ENCODE measurements at regions not wholly inside any gene's neighbourhood (a gene's known extent, or its start where the extent isn't known, plus 50 kb on each side); places are given as distances from the start of the nearest gene placed in this dataset.
"Not testable (repeated sequence)": the region's sequence is repeated elsewhere in the genome, so short reads cannot be mapped to it uniquely, and the experiment has no call there.

DNA sequence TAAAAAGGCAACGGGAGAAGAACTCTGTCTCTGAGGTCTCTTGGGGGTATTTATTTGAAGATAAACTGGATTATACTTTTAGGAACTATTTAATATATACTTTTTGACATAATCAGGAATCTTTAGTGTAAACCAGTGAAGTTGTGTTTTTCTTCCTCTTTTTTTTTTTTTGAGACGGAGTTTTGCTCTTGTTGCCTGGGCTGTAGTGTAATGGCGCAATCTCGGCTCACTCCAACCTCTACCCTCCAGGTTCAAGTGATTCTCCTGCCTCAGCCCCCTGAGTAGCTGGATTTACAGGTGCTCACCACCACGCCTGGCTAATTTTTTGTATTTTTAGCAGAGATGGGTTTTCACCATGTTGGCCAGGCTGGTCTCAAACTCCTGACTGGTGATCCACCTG, 68.5 kb upstream of the MAN2A1 start:
- TF ChIP-seq, protein P1, sequence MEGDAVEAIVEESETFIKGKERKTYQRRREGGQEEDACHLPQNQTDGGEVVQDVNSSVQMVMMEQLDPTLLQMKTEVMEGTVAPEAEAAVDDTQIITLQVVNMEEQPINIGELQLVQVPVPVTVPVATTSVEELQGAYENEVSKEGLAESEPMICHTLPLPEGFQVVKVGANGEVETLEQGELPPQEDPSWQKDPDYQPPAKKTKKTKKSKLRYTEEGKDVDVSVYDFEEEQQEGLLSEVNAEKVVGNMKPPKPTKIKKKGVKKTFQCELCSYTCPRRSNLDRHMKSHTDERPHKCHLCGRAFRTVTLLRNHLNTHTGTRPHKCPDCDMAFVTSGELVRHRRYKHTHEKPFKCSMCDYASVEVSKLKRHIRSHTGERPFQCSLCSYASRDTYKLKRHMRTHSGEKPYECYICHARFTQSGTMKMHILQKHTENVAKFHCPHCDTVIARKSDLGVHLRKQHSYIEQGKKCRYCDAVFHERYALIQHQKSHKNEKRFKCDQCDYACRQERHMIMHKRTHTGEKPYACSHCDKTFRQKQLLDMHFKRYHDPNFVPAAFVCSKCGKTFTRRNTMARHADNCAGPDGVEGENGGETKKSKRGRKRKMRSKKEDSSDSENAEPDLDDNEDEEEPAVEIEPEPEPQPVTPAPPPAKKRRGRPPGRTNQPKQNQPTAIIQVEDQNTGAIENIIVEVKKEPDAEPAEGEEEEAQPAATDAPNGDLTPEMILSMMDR (IDR thresholded peaks at IDR 0.05; ENCODE audit: low read depth, low read length, missing input control), result not testable (repeated sequence)
- TF ChIP-seq JUND (IDR thresholded peaks at IDR 0.05); GABPA (IDR thresholded peaks at IDR 0.05 in 1 of 2, conservative IDR thresholded peaks at IDR 0.05 in 1 of 2); RAD21 (IDR thresholded peaks at IDR 0.05); FOXA1 (IDR thresholded peaks at IDR 0.05); REST (IDR thresholded peaks at IDR 0.05); YY1 (IDR thresholded peaks at IDR 0.05); NR2F2 (IDR thresholded peaks at IDR 0.05): not testable (repeated sequence)
